ENCODE measurements at regions not wholly inside any gene's neighbourhood (a gene's known extent, or its start where the extent isn't known, plus 50 kb on each side); places are given as distances from the start of the nearest gene placed in this dataset.

GRCh38 chr10:2925631-2926030, 141.7 kb upstream of the PFKP start (continued):
- TF ChIP-seq AR (CRISPR knock-in tag; IDR thresholded peaks at IDR 0.05) (no peak), HMGA2 (CRISPR knock-in tag; IDR thresholded peaks at IDR 0.05) (no peak), ZNF396 (CRISPR knock-in tag; IDR thresholded peaks at IDR 0.05; ENCODE audit: borderline replicate concordance) (no peak), ATF2 (CRISPR knock-in tag; IDR thresholded peaks at IDR 0.05; ENCODE audit: borderline replicate concordance, low read depth) (no peak)

GRCh38 chr10:2924431-2924830, 142.9 kb upstream of the PFKP start:
- no peaks in the 10 kb centered on the region for H3K36me3 Mint-ChIP-seq
- H3K27ac Mint-ChIP-seq: no peak overlapping the region
- peaks cover 7% of the 10 kb centered on the region; the same call in 1 of the 2 replicates for H3K9me3 Mint-ChIP-seq
- H3K4me3 Mint-ChIP-seq: no peak overlapping the region
- no peak for TF ChIP-seq NFATC4 (CRISPR knock-in tag; IDR thresholded peaks at IDR 0.05)
- no peak for TF ChIP-seq JUN (CRISPR knock-in tag; IDR thresholded peaks at IDR 0.05)
- TF ChIP-seq OVOL2 (CRISPR knock-in tag; IDR thresholded peaks at IDR 0.05; ENCODE audit: borderline replicate concordance): no peak
- no peak for TF ChIP-seq ZNF416 (CRISPR knock-in tag; IDR thresholded peaks at IDR 0.05)
- TF ChIP-seq RELA (CRISPR knock-in tag; IDR thresholded peaks at IDR 0.05; ENCODE audit: borderline replicate concordance): no peak
- DNase-seq (ENCODE audit: low spot score): no peak
- no peak for ATAC-seq
- POLR2A ChIA-PET: no interaction called here
- H3K4me1 Mint-ChIP-seq: peaks cover 25% of the 10 kb centered on the region
- CTCF ChIA-PET: no interaction called here
- H3K27me3 Mint-ChIP-seq (ENCODE audit: low read depth): no peaks in the 10 kb centered on the region; the same call in 1 of the 2 replicates

- Mint-ChIP-seq H3K36me3 (no peaks in the 10 kb centered on the region), H3K27ac (no peak overlapping the region), H3K27me3 (ENCODE audit: low read depth) (no peaks in the 10 kb centered on the region; the same call in 1 of the 2 replicates), H3K4me3 (no peak overlapping the region), H3K9me3 (peaks cover 7% of the 10 kb centered on the region; the same call in 1 of the 2 replicates), H3K4me1 (peaks cover 32% of the 10 kb centered on the region)
- 0 out of 2 replicates have a peak, but pooled peaks have one; percentile 30 for ATAC-seq
- ChIA-PET POLR2A (no interaction called here), CTCF (no interaction called here)
- DNase-seq (ENCODE audit: low spot score): no peak
- TF ChIP-seq CDX4 (CRISPR knock-in tag; IDR thresholded peaks at IDR 0.05; ENCODE audit: borderline replicate concordance) (no peak), MLX (CRISPR knock-in tag; IDR thresholded peaks at IDR 0.05) (no peak)
Measured at GRCh38 chr10:2921956-2922680, 145.2 kb upstream of the PFKP start.

- no peak for DNase-seq (ENCODE audit: low spot score)
- TF ChIP-seq NR2C2 (CRISPR knock-in tag; IDR thresholded peaks at IDR 0.05): no peak
- no peak for TF ChIP-seq MXD4 (CRISPR knock-in tag; IDR thresholded peaks at IDR 0.05; ENCODE audit: borderline replicate concordance)
- TF ChIP-seq NFE2L1 (CRISPR knock-in tag; IDR thresholded peaks at IDR 0.05): no peak
- no peak for TF ChIP-seq SOX15 (CRISPR knock-in tag; IDR thresholded peaks at IDR 0.05)
- TF ChIP-seq PRRX2 (CRISPR knock-in tag; IDR thresholded peaks at IDR 0.05): no peak
- no peak for TF ChIP-seq ZNF416 (CRISPR knock-in tag; IDR thresholded peaks at IDR 0.05)
- TF ChIP-seq PRDM15 (CRISPR knock-in tag; IDR thresholded peaks at IDR 0.05): no peak
- TF ChIP-seq TCF7 (CRISPR knock-in tag; IDR thresholded peaks at IDR 0.05; ENCODE audit: low read depth): no peak
- Mint-ChIP-seq H3K4me1 (peaks cover 32% of the 10 kb centered on the region), H3K4me3 (no peak overlapping the region), H3K36me3 (no peaks in the 10 kb centered on the region), H3K27ac (no peak overlapping the region), H3K9me3 (peaks cover 7% of the 10 kb centered on the region; the same call in 1 of the 2 replicates), H3K27me3 (ENCODE audit: low read depth) (peaks cover 2% of the 10 kb centered on the region; the same call in 1 of the 2 replicates)
- ChIA-PET CTCF (interaction anchor here (0.6 to 1.0 kb wide), 2 partner anchors 8 to 12 kb away, joined by 3 read pairs; no protein-coding TSS in a partner anchor), POLR2A (no interaction called here)
- no peak for ATAC-seq
Measured at GRCh38 chr10:2920637-2921036, 146.7 kb upstream of the PFKP start.
